Activated CD8-positive, alpha-beta memory T cell treated with anti-CD3 and anti-CD28 coated beads for 36 hours (primary cell): ENCODE measurements at regions not wholly inside any gene's neighbourhood (a gene's known extent, or its start where the extent isn't known, plus 50 kb on each side); places are given as distances from the start of the nearest gene placed in this dataset.
"Not testable (repeated sequence)": the region's sequence is repeated elsewhere in the genome, so short reads cannot be mapped to it uniquely, and the experiment has no call there.

Experiments
- CTCF ChIA-PET: fragments of 350-600 bp; sonication (Branson Sonifier 250); formaldehyde crosslinking; loops from one replicate; lab custom pipeline; 2021; ENCODE audit warnings: antibody characterized with exemption; lab: Charles Lee
- POLR2A ChIA-PET: fragments of 350-600 bp; sonication (Branson Sonifier 250); formaldehyde crosslinking; loops from one replicate; lab custom pipeline; 2021; ENCODE audit warnings: antibody characterized with exemption; lab: Charles Lee

- POLR2A ChIA-PET, result no interaction called here
- CTCF ChIA-PET, result no interaction called here
Measured at GRCh38 chrX:39675619-39676018, 422.1 kb downstream of the BCOR start.

GRCh38 chrX:39676434-39676833 lies 421.3 kb downstream of the BCOR start:
- ChIA-PET POLR2A (no interaction called here), CTCF (no interaction called here)

GRCh38 chrX:39677585-39677977 lies 420.2 kb downstream of the BCOR start:
- POLR2A ChIA-PET, result no interaction called here

GRCh38 chrX:39677978-39678791 lies 419.6 kb downstream of the BCOR start:
- POLR2A ChIA-PET, result no interaction called here
- CTCF ChIA-PET, result no interaction called here

More at GRCh38 chrX:39677585-39677977, 420.2 kb downstream of the BCOR start:
- CTCF ChIA-PET, result no interaction called here

GRCh38 chrX:39678914-39679313 lies 418.8 kb downstream of the BCOR start:
- POLR2A ChIA-PET, result no interaction called here

GRCh38 chrX:39679497-39680157 lies 418.1 kb downstream of the BCOR start:
- CTCF ChIA-PET, result no interaction called here
- POLR2A ChIA-PET, result no interaction called here

More at GRCh38 chrX:39678914-39679313, 418.8 kb downstream of the BCOR start:
- CTCF ChIA-PET, result no interaction called here

- ChIA-PET CTCF (no interaction called here), POLR2A (no interaction called here)
Measured at GRCh38 chrX:39681885-39682284, 415.9 kb downstream of the BCOR start.

- CTCF ChIA-PET, result no interaction called here
- POLR2A ChIA-PET, result no interaction called here
Measured at GRCh38 chrX:39682778-39683177, 415.0 kb downstream of the BCOR start.

- ChIA-PET POLR2A (no interaction called here), CTCF (no interaction called here)
Measured at GRCh38 chrX:39688219-39688575, 409.6 kb downstream of the BCOR start.

- CTCF ChIA-PET, result no interaction called here
- POLR2A ChIA-PET, result no interaction called here
Measured at GRCh38 chrX:39688576-39689375, 409.0 kb downstream of the BCOR start.

- ChIA-PET POLR2A (no interaction called here), CTCF (no interaction called here)
Measured at GRCh38 chrX:39689376-39690104, 408.2 kb downstream of the BCOR start.

- ChIA-PET POLR2A (no interaction called here), CTCF (no interaction called here)
Measured at GRCh38 chrX:39690541-39691415, 407.0 kb downstream of the BCOR start.

GRCh38 chrX:39691724-39692123 lies 406.0 kb downstream of the BCOR start:
- CTCF ChIA-PET, result interaction anchor here (0.8 kb wide), 1 partner anchor 39 kb away, joined by 3 read pairs; no protein-coding TSS in a partner anchor

GRCh38 chrX:39692796-39693195 lies 405.0 kb downstream of the BCOR start:
- POLR2A ChIA-PET, result no interaction called here
- CTCF ChIA-PET, result no interaction called here

More at GRCh38 chrX:39691724-39692123, 406.0 kb downstream of the BCOR start:
- POLR2A ChIA-PET, result no interaction called here

GRCh38 chrX:39693298-39693697 lies 404.5 kb downstream of the BCOR start:
- ChIA-PET POLR2A (no interaction called here), CTCF (no interaction called here)

GRCh38 chrX:39702636-39703035 lies 395.1 kb downstream of the BCOR start:
- POLR2A ChIA-PET, CTCF ChIA-PET: not testable (repeated sequence)

- CTCF ChIA-PET, result interaction anchor here (0.7 kb wide), 1 partner anchor 184 kb away, joined by 5 read pairs; no protein-coding TSS in a partner anchor
- POLR2A ChIA-PET, result no interaction called here
Measured at GRCh38 chrX:39703307-39703706, 394.5 kb downstream of the BCOR start.

- ChIA-PET CTCF (no interaction called here), POLR2A (no interaction called here)
Measured at GRCh38 chrX:39704590-39704989, 393.2 kb downstream of the BCOR start.

GRCh38 chrX:39705290-39705689 lies 392.5 kb downstream of the BCOR start:
- POLR2A ChIA-PET, result no interaction called here
- CTCF ChIA-PET, result no interaction called here
